GM19238 (cell line): ENCODE measurements at regions not wholly inside any gene's neighbourhood (a gene's known extent, or its start where the extent isn't known, plus 50 kb on each side); places are given as distances from the start of the nearest gene placed in this dataset.

Source experiments
- DNase-seq: peaks from one replicate; pipeline ENCODE4 v3.0.0; 2011; ENCODE audit warnings: low spot score; ENCODE audit not compliant: insufficient read length

GRCh38 chr1:199096591-199096990 is 457.8 kb downstream of the PTPRC start:
- DNase-seq, result no peak

DNA sequence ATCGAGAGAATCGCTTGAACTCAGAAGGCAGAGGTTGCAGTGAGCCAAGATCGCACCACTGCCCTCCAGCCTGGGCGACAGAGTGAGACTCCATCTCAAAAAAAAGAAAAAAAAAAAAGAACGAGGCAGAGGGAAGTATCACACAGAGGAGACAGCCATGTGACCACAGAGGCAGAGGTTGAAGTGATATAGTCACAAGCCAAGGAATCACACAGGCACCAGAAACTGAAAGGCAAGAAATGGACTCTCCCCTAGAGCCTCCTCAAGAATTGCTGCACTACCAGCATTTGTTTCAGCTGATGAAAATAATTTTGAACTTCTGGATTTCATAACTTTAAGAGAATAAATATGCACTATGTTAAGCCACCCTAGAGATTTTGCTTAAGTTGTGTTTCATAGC is 459.6 kb downstream of the PTPRC start:
- DNase-seq, result no peak

GRCh38 chr1:199101139-199101538 is 462.3 kb downstream of the PTPRC start:
- DNase-seq, result no peak

- no peak for DNase-seq
Measured at GRCh38 chr1:199101635-199102034, 462.8 kb downstream of the PTPRC start.

DNA sequence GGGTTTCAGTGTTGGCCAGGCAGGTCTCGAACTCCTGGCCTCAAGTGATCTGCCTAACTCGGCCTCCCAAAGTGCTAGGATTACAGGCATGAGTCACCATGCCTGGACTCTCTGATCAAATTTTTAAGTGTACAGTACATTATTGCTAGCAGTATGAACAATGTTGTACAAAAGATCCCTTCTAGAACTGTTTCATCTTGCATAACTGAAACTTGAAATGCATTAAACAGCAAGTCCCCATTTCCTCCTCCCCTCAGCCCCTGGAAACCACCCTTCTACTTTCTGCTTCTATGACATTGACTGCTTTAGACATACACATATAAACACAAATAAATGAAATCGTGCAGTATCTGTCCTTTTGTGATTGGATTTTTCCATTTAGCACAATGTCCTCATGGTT is 463.4 kb downstream of the PTPRC start:
- no peak for DNase-seq

DNA sequence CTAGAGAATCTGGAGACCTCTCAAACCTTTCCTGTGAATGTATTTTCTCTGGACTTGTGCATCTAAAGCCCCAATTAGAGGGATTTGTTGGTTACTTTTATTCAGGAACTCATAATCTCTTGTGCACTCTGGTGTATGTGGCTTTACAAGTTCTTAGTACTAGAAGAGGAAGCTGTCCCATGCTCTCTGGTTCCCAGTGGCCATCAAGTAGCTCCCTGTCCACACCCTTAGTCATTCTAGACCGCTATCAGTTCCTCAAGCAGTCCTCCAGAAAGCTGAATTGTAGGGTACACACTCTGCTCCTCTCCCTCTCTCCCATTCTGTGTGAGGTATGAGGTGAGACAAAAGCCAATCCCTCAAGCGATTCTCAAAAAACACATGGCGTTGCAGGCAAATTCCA is 470.3 kb downstream of the PTPRC start:
- DNase-seq, result no peak

DNA sequence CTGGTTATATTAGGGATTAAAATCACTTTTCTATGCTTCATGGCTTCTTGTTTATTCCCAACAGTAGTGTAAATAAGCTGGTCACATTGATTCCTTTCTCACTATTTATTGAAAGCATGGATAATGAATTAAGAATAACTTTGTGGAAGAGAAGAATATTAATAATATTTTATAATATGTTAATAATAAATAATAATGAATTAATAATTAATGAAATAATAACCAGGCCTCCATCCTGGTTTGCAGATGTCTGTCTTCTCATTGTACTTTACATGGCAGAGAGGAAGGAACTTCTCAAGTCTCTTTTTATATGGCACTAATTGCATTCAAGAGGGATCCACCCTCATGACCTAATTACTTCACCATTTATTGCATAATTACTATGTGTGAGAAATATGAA is 473.5 kb downstream of the PTPRC start:
- DNase-seq, result no peak

- DNase-seq, result no peak
Measured at GRCh38 chr1:199113265-199113869, 474.5 kb downstream of the PTPRC start.

GRCh38 chr1:199116488-199116887 is 477.6 kb downstream of the PTPRC start:
- no peak for DNase-seq

DNA sequence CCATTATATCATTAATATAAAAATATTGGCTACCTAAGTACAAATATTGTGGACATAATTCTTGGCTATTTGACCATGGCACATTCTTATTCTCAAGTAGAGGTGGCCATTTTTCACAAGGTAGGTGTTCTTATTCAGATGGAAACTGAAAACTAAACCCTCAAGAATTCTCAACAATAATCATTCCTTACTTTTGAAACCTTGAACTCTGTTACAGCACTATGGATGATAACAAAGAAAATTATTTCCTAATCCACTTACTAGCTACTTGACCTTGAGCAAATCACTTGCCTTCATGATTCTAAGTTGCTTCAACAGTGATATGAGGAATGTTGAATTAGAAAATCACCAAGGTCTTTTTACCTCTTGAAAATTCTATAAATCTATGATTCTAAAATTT is 482.2 kb downstream of the PTPRC start:
- no peak for DNase-seq

DNA sequence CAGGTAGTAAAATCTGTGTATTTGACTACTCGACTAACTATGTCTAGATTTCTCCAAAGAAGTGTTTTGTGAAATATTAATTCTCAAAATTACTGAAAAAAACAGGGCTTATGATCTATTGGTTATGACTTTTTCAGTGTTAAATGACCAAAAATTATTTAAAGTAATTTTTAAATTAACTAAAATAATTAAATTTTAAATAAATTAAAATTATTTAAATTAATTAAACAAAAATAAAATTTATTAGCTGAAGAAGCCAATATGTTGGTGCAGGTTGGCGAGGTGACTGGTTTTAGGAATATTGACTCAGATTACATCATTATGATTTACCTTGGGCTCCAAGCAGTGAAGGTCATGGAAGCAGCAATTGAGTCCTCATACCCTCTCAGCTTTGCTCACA is 483.2 kb downstream of the PTPRC start:
- no peak for DNase-seq

DNA sequence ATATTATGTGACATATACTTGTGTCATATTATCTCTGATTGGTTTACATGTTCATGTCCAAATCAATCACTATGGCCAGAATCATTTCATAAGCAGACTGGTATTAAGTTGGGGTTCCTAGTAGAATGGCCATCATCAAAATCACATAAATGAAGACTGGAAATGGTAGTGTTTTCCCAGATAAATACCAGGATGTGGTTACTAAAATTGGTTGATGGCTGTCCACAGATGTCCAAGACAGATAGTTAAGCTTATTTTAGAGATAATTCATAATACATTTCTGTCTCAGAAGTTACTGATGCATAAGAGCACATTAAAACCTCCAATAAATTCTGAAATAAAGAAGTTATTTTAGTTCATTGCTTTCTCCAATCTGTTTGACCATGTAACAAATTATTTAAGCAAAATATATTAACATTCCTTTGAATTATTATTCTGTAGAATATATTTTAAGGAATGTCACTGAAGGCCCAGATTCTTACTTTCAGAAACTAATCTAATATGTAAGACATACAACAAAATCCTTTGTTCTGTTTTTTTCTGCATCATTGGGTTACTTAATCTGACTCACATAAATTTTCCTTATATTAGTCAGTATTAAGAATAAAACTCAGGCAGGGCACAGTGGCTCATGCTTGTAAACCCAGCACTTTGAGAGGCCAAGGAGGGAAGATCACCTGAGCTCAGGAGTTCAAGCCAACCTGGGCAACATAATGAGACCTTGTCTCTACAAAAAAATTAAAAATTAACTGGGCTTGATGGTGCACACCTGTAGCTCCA is 483.9 kb downstream of the PTPRC start:
- no peak for DNase-seq

DNA sequence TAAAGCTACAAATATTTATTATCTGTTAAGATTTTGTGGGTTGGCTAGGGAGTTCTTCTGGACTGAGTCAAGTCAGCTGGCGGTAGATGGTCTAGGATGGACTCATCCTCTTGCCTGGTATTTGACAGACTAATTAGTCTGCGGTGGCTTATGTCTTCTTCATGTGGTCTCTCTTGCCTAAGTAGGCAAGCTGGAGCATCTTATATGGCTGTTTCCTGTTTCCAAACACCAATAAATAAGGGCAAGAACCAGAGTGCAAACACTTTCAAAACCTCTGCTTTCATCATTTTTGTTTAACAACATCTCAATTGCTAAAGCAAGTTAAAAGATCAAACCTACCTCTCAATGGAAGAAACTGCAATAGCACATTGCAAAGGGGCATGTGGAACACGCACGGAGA is 484.8 kb downstream of the PTPRC start:
- DNase-seq, result no peak

GRCh38 chr1:199124351-199124750 is 485.5 kb downstream of the PTPRC start:
- no peak for DNase-seq

DNA sequence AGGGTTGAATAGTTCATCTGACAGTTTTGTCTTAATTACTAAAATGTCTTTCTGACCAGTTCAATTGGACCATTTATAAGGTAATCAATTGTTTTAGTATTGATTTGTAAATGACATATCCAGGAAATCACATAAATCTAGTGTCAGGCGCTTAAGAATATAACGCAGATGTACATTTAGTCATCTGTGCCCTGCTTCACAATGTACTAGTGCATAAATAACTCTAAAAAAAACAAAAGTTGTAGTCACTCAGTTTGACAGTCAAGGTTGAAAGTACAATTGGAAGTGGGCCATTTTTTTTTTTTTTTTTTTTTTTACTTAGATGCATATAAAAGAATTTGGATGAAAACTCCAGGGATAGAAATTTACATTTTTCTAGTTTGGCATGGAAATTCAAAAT is 490.4 kb downstream of the PTPRC start:
- DNase-seq, result no peak

DNA sequence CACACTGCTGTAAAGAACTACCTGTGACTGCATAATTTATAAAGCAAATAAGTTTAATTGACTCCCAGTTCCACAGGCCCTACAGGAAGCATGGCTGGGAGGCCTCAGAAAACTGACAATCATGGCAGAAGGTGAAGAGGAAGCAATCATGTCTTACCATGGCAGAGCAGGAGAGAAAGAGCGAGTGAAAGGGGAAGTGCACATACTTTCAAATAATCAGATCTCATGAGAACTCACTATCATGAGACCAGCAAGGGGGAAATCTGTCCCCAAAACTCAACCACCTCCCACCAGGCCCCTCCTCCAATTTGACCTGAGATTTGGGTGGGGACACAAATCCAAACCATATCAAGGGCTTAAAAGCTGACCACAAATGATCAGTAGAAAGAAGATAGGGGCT is 493.2 kb downstream of the PTPRC start:
- DNase-seq, result no peak

GRCh38 chr1:199135901-199136300 is 497.1 kb downstream of the PTPRC start:
- DNase-seq, result no peak

DNA sequence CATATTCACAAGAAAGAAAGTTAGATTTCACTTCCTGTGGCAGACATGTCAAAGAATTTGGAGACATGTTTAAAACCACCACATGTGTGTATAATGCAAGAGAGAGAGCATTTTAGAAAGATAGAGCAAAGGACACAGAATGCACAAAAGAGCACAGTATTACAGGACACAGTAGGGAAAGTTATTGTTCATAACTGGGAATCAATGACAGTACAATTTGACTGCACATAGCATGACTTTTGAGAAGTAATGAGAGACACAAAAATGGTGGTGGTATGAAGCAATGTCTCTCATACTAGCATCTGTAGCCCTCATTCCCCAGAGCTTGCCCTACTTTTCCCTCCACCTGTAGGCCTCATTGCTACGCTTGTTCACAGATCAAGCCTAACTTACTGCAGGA is 499.2 kb downstream of the PTPRC start:
- DNase-seq, result no peak

DNA sequence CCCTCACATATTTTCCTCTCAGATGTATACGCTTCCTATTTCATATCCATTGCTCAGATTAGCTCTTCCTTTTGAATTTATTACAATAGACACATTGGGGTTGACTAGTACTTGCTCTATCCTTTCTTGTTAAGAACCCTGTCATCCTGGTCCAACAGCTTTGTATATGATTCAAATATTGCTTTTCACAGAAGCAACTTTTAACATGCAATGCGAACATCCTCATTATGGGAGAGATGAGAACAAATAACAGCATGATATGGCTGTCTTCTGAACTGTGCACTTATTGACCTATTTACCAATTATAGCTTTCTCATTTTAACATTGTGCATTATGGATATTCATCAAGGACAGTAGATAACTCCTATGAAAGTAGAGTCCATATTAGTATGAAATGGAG is 510.8 kb downstream of the PTPRC start:
- no peak for DNase-seq

DNA sequence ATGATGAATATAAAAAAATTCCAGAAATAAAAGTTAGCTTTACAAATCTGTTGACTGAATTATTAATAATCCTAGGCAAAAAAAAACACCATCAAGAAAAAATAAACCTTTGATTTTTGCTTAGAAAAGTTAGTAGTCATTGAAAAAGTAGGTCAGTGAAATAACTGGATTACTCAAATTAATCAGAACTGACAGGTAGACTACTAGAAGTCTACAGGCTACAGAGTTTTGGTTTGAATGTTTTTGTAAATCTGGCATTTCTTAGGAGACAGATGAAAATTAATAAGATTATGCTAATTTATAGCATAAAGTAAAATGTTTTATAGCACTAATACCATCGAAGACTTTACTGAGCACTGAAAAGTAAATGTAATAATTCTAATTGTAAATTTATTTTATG is 511.9 kb downstream of the PTPRC start:
- DNase-seq, result no peak

- no peak for DNase-seq
Measured at GRCh38 chr1:199151634-199152425, 513.0 kb downstream of the PTPRC start.

DNA sequence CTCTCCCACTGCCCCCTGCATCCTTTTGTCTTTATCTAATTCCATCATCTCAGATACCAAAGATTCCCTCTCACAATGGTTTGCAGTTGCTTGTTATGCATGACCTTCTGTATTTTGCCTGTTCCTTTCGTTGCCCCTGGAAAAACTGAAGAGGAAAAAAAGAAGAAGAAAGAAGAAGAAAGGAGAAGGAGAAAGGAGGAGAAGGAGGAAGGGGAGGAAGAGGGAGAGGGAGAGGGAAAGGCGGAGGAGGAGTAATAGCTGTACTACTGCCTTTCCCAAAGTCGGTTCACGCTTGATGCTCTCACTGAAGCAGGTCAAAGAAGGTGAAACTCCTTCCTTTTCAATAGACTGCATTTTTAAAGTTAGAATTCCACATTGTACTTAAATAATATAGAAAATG is 513.8 kb downstream of the PTPRC start:
- no peak for DNase-seq
